LHCN-M2 (cell line): ENCODE measurements at regions not wholly inside any gene's neighbourhood (a gene's known extent, or its start where the extent isn't known, plus 50 kb on each side); places are given as distances from the start of the nearest gene placed in this dataset.

Experiments
- DNase-seq: peaks from one replicate; pipeline ENCODE4 v3.0.0-alpha.2; 2012; ENCODE audit warnings: low read depth

- DNase-seq: peak; percentile 75
Observed at GRCh38 chr5:97839341-97840086, 656.5 kb upstream of the RIOK2 start.

- DNase-seq: peak; percentile 38
Observed at GRCh38 chr5:97840643-97841042, 657.6 kb upstream of the RIOK2 start.

- DNase-seq: peak; percentile 82
Observed at GRCh38 chr5:97842687-97843086, 659.6 kb upstream of the RIOK2 start.

- DNase-seq: no peak
Observed at GRCh38 chr5:97844797-97845196, 661.8 kb upstream of the RIOK2 start.

- DNase-seq: peak; percentile 32
Observed at GRCh38 chr5:97846643-97847042, 663.6 kb upstream of the RIOK2 start.

- DNase-seq: no peak
Observed at GRCh38 chr5:97847920-97848631, 665.0 kb upstream of the RIOK2 start.

GRCh38 chr5:97851036-97851435, 668.0 kb upstream of the RIOK2 start:
- no peak for DNase-seq

GRCh38 chr5:97854871-97855762, 672.1 kb upstream of the RIOK2 start:
- DNase-seq: peak; percentile 53

- peak; percentile 61 for DNase-seq
Observed at GRCh38 chr5:97874491-97874890, 691.4 kb upstream of the RIOK2 start.

GRCh38 chr5:97876272-97876671, 693.2 kb upstream of the RIOK2 start:
- no peak for DNase-seq

- no peak for DNase-seq
Observed at GRCh38 chr5:97877588-97877987, 694.5 kb upstream of the RIOK2 start.

GRCh38 chr5:97888439-97888838, 705.4 kb upstream of the RIOK2 start:
- no peak for DNase-seq

- no peak for DNase-seq
Observed at GRCh38 chr5:97891971-97892370, 708.9 kb upstream of the RIOK2 start.

GRCh38 chr5:97903742-97904141, 720.7 kb upstream of the RIOK2 start:
- no peak for DNase-seq

GRCh38 chr5:97906135-97906534, 723.1 kb upstream of the RIOK2 start:
- DNase-seq: no peak

GRCh38 chr5:97907646-97908400, 724.8 kb upstream of the RIOK2 start:
- no peak for DNase-seq

GRCh38 chr5:97909541-97909940, 726.5 kb upstream of the RIOK2 start:
- no peak for DNase-seq

GRCh38 chr5:97914483-97914882, 731.4 kb upstream of the RIOK2 start:
- no peak for DNase-seq

GRCh38 chr5:97915106-97915505, 732.1 kb upstream of the RIOK2 start:
- no peak for DNase-seq

GRCh38 chr5:97918057-97918456, 735.0 kb upstream of the RIOK2 start:
- DNase-seq: no peak

- DNase-seq: no peak
Observed at GRCh38 chr5:97918620-97919019, 735.6 kb upstream of the RIOK2 start.
